ENCODE measurements at regions not wholly inside any gene's neighbourhood (a gene's known extent, or its start where the extent isn't known, plus 50 kb on each side); places are given as distances from the start of the nearest gene placed in this dataset.
"Not testable (repeated sequence)": the region's sequence is repeated elsewhere in the genome, so short reads cannot be mapped to it uniquely, and the experiment has no call there.

DNA sequence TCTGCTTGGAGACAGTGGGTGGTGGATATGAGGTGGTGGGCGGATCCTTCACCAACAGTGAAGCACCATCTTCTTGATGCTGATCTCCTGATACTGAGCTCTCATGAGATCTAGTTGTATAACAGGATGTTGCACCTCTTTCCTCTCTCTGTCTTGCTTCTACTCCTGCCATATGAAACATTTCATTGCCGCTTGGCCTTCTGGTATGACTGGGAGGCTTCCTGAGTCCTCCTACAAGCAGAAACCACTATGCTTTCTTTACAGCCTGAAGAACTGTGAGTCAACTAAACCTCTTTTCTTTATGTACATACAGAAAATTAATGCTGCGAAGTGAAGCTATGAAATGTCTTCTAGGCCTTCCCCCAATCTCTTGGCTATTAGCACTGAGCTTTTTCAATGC, 130.6 kb upstream of the ZNF519 start:
- not testable (repeated sequence) for TF ChIP-seq CTCF, POLR2A, POLR2AphosphoS5, EP300 (IDR thresholded peaks at IDR 0.05)
